Kidney (tissue), 13 donors: ENCODE measurements at regions not wholly inside any gene's neighbourhood (a gene's known extent, or its start where the extent isn't known, plus 50 kb on each side); places are given as distances from the start of the nearest gene placed in this dataset.
A peak's percentile ranks its signal among the peaks of the same experiment; 100 is the strongest.

Source experiments
- DNase-seq, 5 donors: peaks; one replicate each; pipeline ENCODE4 v3.0.0-alpha.2; 2013 to 2020
- FAIRE-seq: peaks from 2 replicates; lab custom pipeline; 2012; peaks lifted over from hg19 to GRCh38; lab: Jason Lieb, UNC
- H3K27ac ChIP-seq, 2 donors: one replicate each; pipeline ENCODE4 v1.7.0; 2013; ENCODE audit warnings: low read depth in 2 of 2, low read length in 2 of 2, inconsistent platforms in 1 of 2
- H3K27me3 ChIP-seq: one replicate; pipeline ENCODE4 v1.7.1; 2013; ENCODE audit warnings: low read length, inconsistent platforms; ENCODE audit not compliant: control insufficient read depth, insufficient read depth
- H3K36me3 ChIP-seq, 3 donors: one replicate each; pipeline versions ENCODE4 v1.7.0 to v1.7.1; 2013; ENCODE audit warnings: low read length in 3 of 3, control low read depth in 1 of 3, inconsistent platforms in 1 of 3; ENCODE audit not compliant: insufficient read depth in 3 of 3, control insufficient read depth in 2 of 3
- H3K4me1 ChIP-seq, 3 donors: one replicate each; pipeline versions ENCODE4 v1.7.0 to v1.7.1; 2013; ENCODE audit warnings: low read length in 3 of 3, inconsistent platforms in 1 of 3, low read depth in 1 of 3; ENCODE audit not compliant: control insufficient read depth in 2 of 3, insufficient read depth in 2 of 3
- H3K4me3 ChIP-seq, 3 donors: one replicate each; pipeline versions ENCODE4 v1.7.0 to v1.8.1; 2013; ENCODE audit warnings: low read length in 3 of 3, control low read depth in 1 of 3, inconsistent platforms in 1 of 3
- H3K9ac ChIP-seq, 3 donors: one replicate each; pipeline versions ENCODE4 v1.7.0 to v1.7.1; 2013; ENCODE audit warnings: low read length in 3 of 3, control low read depth in 1 of 3, inconsistent platforms in 1 of 3
- H3K9me3 ChIP-seq, 3 donors: one replicate each; pipeline versions ENCODE4 v1.7.0 to v1.7.1; 2013; ENCODE audit warnings: low read length in 3 of 3, control low read depth in 1 of 3, inconsistent platforms in 1 of 3; ENCODE audit not compliant: control insufficient read depth in 2 of 3, insufficient read depth in 1 of 3
- intact Hi-C: fragments of 100-400 bp; cut with DNase I; formaldehyde crosslinking; loops from one replicate; pipeline ENCODE4 v1.11.1; 2022
- TF ChIP-seq, protein P1 (sequence below): IDR thresholded peaks from 3 replicates; pipeline ENCODE4 v1.5.1; 2012; ENCODE audit warnings: mild to moderate bottlenecking, moderate library complexity, borderline replicate concordance; ENCODE audit not compliant: insufficient read depth; ENCODE audit errors: extremely low read depth
- donor health status: control.
- donor health status: control.
- donor health status: control.
- donor health status: control.
- donor health status: control.
- donor health status: DM: yes; HTN: yes; CAD: no.
- donor health status: Normal renal cell carcinoma (clear cell type).

DNA sequence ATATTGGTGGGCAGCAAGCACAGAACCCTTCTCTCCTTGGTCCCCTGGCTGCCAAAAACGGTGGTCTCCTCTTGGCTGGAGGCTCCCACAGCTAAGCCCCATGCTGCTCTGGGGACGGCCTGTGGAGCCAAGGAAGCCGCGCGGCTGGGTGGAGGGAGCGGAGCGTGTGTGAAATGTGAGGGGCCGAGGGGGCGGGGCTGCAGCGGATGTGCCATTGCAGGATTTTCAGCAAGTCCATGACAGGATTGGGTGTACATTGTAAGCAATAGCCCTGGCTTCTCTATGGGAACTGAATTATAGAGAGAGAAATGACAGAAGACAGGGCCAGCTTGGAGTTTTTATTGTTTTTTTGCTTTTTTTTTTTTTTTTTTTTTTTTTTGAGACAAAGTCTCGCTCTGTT is 336.5 kb downstream of the DIRAS2 start:
- H3K4me3 ChIP-seq, result no peak overlapping the region
- DNase-seq (no peak), FAIRE-seq (no peak)
- H3K4me1 ChIP-seq, result peaks cover 0 to 26% (median 11%) of the 10 kb centered on the region in 3 donors
- TF ChIP-seq, protein P1, sequence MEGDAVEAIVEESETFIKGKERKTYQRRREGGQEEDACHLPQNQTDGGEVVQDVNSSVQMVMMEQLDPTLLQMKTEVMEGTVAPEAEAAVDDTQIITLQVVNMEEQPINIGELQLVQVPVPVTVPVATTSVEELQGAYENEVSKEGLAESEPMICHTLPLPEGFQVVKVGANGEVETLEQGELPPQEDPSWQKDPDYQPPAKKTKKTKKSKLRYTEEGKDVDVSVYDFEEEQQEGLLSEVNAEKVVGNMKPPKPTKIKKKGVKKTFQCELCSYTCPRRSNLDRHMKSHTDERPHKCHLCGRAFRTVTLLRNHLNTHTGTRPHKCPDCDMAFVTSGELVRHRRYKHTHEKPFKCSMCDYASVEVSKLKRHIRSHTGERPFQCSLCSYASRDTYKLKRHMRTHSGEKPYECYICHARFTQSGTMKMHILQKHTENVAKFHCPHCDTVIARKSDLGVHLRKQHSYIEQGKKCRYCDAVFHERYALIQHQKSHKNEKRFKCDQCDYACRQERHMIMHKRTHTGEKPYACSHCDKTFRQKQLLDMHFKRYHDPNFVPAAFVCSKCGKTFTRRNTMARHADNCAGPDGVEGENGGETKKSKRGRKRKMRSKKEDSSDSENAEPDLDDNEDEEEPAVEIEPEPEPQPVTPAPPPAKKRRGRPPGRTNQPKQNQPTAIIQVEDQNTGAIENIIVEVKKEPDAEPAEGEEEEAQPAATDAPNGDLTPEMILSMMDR, result no peak
- no peaks in the 10 kb centered on the region for H3K9me3 ChIP-seq
- no peaks in the 10 kb centered on the region for H3K36me3 ChIP-seq
- H3K27ac ChIP-seq, result no peak overlapping the region
- intact Hi-C loops, result no loop called here
- no peak overlapping the region for H3K9ac ChIP-seq
- H3K27me3 ChIP-seq, result no peaks in the 10 kb centered on the region

DNA sequence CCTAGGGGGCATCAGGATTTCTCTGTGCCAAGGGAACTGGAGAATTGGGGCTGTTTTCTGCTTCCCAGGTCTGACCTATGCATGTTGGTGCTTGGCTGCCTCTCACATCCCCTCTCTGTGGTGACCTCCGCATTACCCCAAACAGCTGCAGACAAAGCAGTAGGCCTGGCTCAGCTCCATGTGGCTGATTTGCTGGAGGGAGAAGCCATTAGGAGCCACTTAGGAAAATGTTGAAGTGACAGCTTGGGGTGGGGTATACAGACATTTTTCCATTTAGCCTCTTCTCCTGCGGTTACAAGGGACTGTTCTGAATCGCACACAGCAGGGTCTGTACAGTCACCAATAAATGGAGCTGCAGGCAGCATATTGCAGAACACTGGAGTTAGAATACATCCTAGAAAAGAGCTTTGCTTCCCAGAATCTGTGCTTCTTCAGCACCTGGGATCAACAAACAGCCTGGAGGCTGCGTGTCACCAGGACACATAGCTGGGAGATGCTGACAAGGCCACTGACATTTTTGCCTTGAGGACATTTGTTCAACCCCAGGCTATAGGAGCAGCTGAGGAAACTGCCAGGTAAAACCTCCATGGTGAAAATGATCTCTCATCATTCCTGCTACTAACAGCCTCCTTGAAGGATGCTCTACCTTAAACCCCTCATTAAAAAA is 335.3 kb downstream of the DIRAS2 start:
- Histone ChIP-seq H3K36me3 (no peaks in the 10 kb centered on the region), H3K9me3 (no peaks in the 10 kb centered on the region), H3K4me1 (peaks cover 0 to 26% (median 11%) of the 10 kb centered on the region in 3 donors), H3K9ac (no peak overlapping the region), H3K4me3 (no peak overlapping the region), H3K27me3 (no peaks in the 10 kb centered on the region), H3K27ac (no peak overlapping the region)
- TF ChIP-seq, protein P1, result no peak
- FAIRE-seq, result no peak
- peak in 4 of 5 donors; percentile 58 to 88 (median 68) for DNase-seq
- intact Hi-C loops, result no loop called here

DNA sequence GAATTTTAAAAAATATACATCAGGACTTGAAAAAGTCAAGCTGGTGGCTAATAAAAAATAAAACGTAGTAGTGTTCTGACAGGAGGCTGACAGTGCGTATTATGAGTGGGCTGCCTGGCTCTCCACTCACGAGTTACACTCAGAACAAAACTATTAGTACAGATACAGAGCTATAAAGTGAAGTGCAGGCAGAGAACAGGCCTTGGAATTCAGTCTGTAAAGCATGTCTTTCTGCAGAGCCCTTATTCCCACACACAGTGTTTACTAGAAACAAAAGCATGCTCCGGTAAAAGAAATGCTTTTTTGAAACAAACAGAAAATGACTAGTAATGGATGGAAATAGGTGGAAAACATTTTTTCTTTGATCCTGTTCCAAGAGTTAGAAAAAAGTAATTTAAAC is 334.7 kb downstream of the DIRAS2 start:
- H3K4me1 ChIP-seq, result peaks cover 0 to 26% (median 11%) of the 10 kb centered on the region in 3 donors
- no peaks in the 10 kb centered on the region for H3K36me3 ChIP-seq
- DNase-seq, result peak in 1 of 5 donors; percentile 29
- no peaks in the 10 kb centered on the region for H3K27me3 ChIP-seq
- intact Hi-C loops, result no loop called here
- no peaks in the 10 kb centered on the region for H3K9me3 ChIP-seq
- no peak overlapping the region for H3K9ac ChIP-seq
- TF ChIP-seq, protein P1, result no peak
- H3K4me3 ChIP-seq, result no peak overlapping the region
- H3K27ac ChIP-seq, result no peak overlapping the region
- no peak for FAIRE-seq

DNA sequence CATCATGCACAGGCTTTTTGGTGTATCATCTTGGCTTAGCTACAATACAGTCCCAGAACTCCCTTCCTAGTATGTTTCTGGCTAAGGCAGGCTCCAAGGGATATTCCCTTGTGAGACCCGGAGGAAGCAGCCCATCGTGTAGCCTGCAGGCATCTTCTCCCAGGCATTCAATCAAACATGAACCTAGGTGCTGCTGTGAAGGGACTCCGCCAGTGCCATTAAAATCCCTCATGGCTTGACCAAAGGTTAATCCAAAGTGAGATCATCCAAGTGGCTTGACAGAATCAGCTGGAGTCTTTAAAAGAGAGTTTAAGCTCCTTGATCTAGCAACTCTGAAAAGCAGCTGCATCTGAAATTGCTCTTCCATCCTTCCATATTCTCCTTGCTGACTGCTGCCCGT is 333.9 kb downstream of the DIRAS2 start:
- Histone ChIP-seq H3K9me3 (no peaks in the 10 kb centered on the region), H3K27me3 (no peaks in the 10 kb centered on the region), H3K27ac (peak overlapping the region; percentile 48 to 65), H3K9ac (no peak overlapping the region), H3K36me3 (no peaks in the 10 kb centered on the region), H3K4me1 (peaks cover 0 to 26% (median 11%) of the 10 kb centered on the region in 3 donors), H3K4me3 (peak overlapping the region in 2 of 3 donors; percentile 13 to 37)
- intact Hi-C loops, result no loop called here
- FAIRE-seq (no peak), DNase-seq (peak in 1 of 5 donors; percentile 66)
- TF ChIP-seq, protein P1, result no peak
